ENCODE measurements at regions not wholly inside any gene's neighbourhood (a gene's known extent, or its start where the extent isn't known, plus 50 kb on each side); places are given as distances from the start of the nearest gene placed in this dataset.
A peak's percentile ranks its signal among the peaks of the same experiment; 100 is the strongest.

DNA sequence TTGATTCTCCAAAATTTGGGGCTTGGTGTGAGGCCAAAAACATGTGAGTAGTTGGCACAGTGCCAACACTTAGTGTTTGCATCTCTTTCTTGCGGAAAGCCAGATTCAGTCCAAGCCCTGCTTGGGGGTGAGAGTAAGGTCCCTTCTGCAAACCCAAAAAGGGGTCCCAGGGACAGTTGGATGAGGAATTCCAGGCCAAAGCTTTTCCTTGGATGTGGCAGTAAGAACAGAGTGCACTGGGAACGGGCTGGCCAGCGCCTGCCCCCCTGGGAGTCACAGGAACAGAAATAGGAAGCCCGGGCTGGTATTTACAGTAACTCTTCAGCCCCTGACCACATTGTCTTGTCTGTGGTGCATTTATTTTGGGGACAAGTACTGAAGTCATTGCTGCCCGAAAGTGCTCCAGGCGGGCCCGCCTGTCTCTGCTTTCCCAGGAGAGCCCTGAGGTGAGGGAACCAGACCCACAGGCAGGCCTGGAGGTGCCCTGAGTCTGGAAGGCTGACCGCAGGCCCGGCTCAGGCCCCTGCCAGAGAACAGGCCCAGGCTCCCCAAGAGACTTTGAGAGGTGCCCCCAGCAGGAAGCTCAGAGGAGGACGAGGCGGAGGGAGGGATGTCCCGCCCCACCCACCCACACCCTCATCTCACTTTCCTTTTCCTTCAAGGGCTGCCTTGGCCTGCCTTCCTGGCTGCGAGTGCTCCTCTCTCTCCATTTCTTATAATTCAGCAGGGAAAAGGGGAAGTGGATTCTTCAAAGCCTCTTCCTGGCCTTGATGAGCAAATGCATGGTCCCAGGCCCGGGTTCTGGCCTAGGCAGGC is 218.4 kb downstream of the MAFB start:
- H3K4me3 ChIP-seq (ENCODE audit: low read depth in 1 of 2, low read length in 1 of 2), result no peak overlapping the region
- H3K36me3 ChIP-seq, result no peaks in the 10 kb centered on the region
- H3K27me3 ChIP-seq, result no peaks in the 10 kb centered on the region
- peak overlapping the region; percentile 9 for H3K27ac ChIP-seq
- peaks cover 0 to 12% of the 10 kb centered on the region in 2 experiments for H3K4me1 ChIP-seq (ENCODE audit: control insufficient read depth in 1 of 2, insufficient read depth in 1 of 2, low read depth in 1 of 2, low read length in 1 of 2)
- no peaks in the 10 kb centered on the region for H3K9me3 ChIP-seq
- TF ChIP-seq, protein P1, sequence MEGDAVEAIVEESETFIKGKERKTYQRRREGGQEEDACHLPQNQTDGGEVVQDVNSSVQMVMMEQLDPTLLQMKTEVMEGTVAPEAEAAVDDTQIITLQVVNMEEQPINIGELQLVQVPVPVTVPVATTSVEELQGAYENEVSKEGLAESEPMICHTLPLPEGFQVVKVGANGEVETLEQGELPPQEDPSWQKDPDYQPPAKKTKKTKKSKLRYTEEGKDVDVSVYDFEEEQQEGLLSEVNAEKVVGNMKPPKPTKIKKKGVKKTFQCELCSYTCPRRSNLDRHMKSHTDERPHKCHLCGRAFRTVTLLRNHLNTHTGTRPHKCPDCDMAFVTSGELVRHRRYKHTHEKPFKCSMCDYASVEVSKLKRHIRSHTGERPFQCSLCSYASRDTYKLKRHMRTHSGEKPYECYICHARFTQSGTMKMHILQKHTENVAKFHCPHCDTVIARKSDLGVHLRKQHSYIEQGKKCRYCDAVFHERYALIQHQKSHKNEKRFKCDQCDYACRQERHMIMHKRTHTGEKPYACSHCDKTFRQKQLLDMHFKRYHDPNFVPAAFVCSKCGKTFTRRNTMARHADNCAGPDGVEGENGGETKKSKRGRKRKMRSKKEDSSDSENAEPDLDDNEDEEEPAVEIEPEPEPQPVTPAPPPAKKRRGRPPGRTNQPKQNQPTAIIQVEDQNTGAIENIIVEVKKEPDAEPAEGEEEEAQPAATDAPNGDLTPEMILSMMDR (IDR thresholded peaks at IDR 0.05), result no peak

DNA sequence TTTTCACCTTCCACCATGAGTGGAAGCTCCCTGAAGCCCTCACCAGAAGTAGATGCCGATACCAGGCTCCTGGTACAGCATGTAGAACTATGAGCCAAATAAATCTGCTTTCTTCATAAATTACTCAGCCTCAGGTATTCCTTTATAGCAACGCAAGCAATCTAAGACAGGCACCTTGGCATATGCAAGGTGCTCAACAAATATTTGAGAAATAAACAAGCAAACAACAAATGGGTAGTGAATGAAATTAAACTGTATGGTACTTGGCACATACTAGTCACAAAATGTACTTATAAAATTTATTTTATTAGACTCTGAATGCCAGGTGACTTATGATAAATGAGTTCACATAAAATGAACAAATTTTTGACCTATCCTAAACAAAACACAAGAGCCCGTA is 220.3 kb downstream of the MAFB start:
- no peaks in the 10 kb centered on the region for H3K36me3 ChIP-seq
- H3K4me3 ChIP-seq (ENCODE audit: low read depth in 1 of 2, low read length in 1 of 2), result no peak overlapping the region
- H3K4me1 ChIP-seq (ENCODE audit: control insufficient read depth in 1 of 2, insufficient read depth in 1 of 2, low read depth in 1 of 2, low read length in 1 of 2), result peaks cover 0 to 16% of the 10 kb centered on the region in 2 experiments
- no peak overlapping the region for H3K27ac ChIP-seq
- no peaks in the 10 kb centered on the region for H3K9me3 ChIP-seq
- TF ChIP-seq, protein P1 (IDR thresholded peaks at IDR 0.05), result no peak
- H3K27me3 ChIP-seq, result no peaks in the 10 kb centered on the region

DNA sequence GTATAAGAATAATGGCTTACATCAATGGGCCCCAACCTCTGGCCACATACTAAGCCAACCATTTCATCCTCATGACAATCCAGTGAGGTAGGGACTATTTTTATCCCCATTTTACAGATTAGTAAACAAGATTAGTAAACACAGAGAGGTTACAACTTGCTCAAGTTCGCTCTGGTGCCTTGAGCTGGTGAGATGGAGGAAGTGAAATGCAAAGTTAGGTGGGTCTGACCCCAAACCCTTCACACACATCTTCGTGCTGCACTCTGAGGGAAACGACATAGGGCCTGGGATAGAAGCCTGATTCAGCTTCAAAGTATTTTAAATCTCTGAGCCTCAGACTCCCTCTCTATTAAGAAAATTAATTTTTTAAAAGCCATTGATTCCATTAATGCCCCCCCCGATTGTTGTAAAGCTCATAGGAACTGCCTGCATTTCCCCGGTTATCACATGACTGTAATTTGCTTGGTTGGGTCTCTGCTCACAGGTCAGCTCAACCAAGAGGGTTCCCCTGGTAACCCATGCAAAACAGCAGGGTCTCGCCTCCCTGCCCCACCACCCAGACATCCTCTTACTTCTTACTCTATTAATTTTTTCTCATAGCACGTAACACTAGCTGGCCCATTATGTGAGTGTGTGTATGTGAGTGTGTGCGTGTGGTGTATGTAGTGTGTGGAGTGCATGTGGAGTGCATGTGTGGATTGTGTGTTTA is 221.2 kb downstream of the MAFB start:
- Histone ChIP-seq H3K9me3 (no peaks in the 10 kb centered on the region), H3K27me3 (no peaks in the 10 kb centered on the region), H3K27ac (no peak overlapping the region), H3K4me3 (ENCODE audit: low read depth in 1 of 2, low read length in 1 of 2) (no peak overlapping the region), H3K36me3 (no peaks in the 10 kb centered on the region), H3K4me1 (ENCODE audit: control insufficient read depth in 1 of 2, insufficient read depth in 1 of 2, low read depth in 1 of 2, low read length in 1 of 2) (peaks cover 3 to 24% of the 10 kb centered on the region in 2 experiments)
- TF ChIP-seq, protein P1 (IDR thresholded peaks at IDR 0.05), result no peak

DNA sequence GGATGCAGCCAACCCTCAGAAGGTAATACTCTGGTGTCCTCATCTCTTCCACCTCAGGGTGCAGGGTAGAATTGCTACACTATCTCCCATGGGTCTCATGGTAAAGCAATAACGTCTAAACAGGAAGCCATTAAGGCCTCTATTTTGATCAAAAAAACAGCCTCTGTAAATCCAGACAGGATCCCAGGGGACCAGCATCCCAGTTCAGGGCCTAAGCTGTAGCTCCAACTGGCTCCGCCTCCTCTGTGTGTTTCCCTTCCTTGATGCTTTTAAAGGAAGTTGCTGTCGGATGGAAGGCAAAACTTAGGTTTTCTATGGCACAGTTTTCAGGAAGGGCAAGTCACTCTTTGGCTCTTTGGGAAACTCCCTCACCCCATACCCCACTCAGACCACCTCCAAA is 222.0 kb downstream of the MAFB start:
- Histone ChIP-seq H3K9me3 (no peaks in the 10 kb centered on the region), H3K4me3 (ENCODE audit: low read depth in 1 of 2, low read length in 1 of 2) (no peak overlapping the region), H3K27ac (peak overlapping the region; percentile 43)

DNA sequence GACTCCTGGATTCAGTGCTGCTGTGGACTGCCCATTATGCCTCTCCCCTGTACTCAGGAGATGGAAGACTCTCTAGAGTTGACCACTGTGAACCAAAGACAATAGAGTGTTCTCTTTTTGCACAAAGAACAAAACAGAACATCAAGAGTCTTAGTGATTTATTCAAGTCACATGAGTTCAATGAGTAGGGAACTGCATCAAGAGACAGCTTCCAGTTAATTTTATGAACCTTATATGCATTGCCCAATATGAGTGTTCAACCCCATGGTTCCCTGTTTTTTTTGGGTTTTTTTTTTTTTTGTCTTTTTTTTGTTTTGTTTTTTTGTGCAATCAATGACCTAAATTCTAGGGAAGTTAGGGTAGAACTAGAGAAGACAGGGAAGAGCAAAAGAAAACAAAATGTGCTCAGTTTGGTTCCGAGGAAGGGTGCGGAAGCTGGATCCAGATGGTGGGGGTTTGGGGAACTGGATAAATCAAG is 224.3 kb downstream of the MAFB start:
- H3K4me1 ChIP-seq (ENCODE audit: control insufficient read depth in 1 of 2, insufficient read depth in 1 of 2, low read depth in 1 of 2, low read length in 1 of 2), result peaks cover 3 to 21% of the 10 kb centered on the region in 2 experiments
- H3K9me3 ChIP-seq, result no peaks in the 10 kb centered on the region

More for the DNA sequence above, 222.0 kb downstream of the MAFB start:
- Histone ChIP-seq H3K36me3 (no peaks in the 10 kb centered on the region), H3K4me1 (ENCODE audit: control insufficient read depth in 1 of 2, insufficient read depth in 1 of 2, low read depth in 1 of 2, low read length in 1 of 2) (peaks cover 3 to 27% of the 10 kb centered on the region in 2 experiments), H3K27me3 (no peaks in the 10 kb centered on the region)
- TF ChIP-seq, protein P1 (IDR thresholded peaks at IDR 0.05), result no peak

More for the DNA sequence above, 224.3 kb downstream of the MAFB start:
- TF ChIP-seq, protein P1 (IDR thresholded peaks at IDR 0.05), result no peak
- Histone ChIP-seq H3K36me3 (no peaks in the 10 kb centered on the region), H3K27me3 (no peaks in the 10 kb centered on the region), H3K4me3 (ENCODE audit: low read depth in 1 of 2, low read length in 1 of 2) (no peak overlapping the region), H3K27ac (peak overlapping the region; percentile 37)

Measured in neutrophil (primary cell).